ENCODE measurements at regions not wholly inside any gene's neighbourhood (a gene's known extent, or its start where the extent isn't known, plus 50 kb on each side); places are given as distances from the start of the nearest gene placed in this dataset.
"Not testable (repeated sequence)": the region's sequence is repeated elsewhere in the genome, so short reads cannot be mapped to it uniquely, and the experiment has no call there.

GRCh38 chr22:47921906-47922305, 1159.5 kb downstream of the TBC1D22A start:
- no peak for DNase-seq

- DNase-seq = no peak
Observed at GRCh38 chr22:47920380-47920959, 1158.0 kb downstream of the TBC1D22A start.

- no peak for DNase-seq
Observed at GRCh38 chr22:47919893-47920292, 1157.4 kb downstream of the TBC1D22A start.

- no peak for DNase-seq
Observed at GRCh38 chr22:47919001-47919441, 1156.6 kb downstream of the TBC1D22A start.

GRCh38 chr22:47918276-47918921, 1155.9 kb downstream of the TBC1D22A start:
- no peak for DNase-seq

- no peak for DNase-seq
Observed at GRCh38 chr22:47914481-47915097, 1152.1 kb downstream of the TBC1D22A start.

GRCh38 chr22:47902646-47903180, 1140.3 kb downstream of the TBC1D22A start:
- no peak for DNase-seq

GRCh38 chr22:47901911-47902310, 1139.5 kb downstream of the TBC1D22A start:
- no peak for DNase-seq

GRCh38 chr22:47899894-47900293, 1137.4 kb downstream of the TBC1D22A start:
- no peak for DNase-seq

GRCh38 chr22:47898946-47899345, 1136.5 kb downstream of the TBC1D22A start:
- no peak for DNase-seq

- no peak for DNase-seq
Observed at GRCh38 chr22:47891609-47892008, 1129.2 kb downstream of the TBC1D22A start.

GRCh38 chr22:47888817-47889216, 1126.4 kb downstream of the TBC1D22A start:
- DNase-seq = no peak

- no peak for DNase-seq
Observed at GRCh38 chr22:47884775-47885174, 1122.3 kb downstream of the TBC1D22A start.

GRCh38 chr22:47884200-47884599, 1121.8 kb downstream of the TBC1D22A start:
- DNase-seq = no peak

GRCh38 chr22:47883757-47884156, 1121.3 kb downstream of the TBC1D22A start:
- no peak for DNase-seq

GRCh38 chr22:47879346-47879745, 1116.9 kb downstream of the TBC1D22A start:
- no peak for DNase-seq

- no peak for DNase-seq
Observed at GRCh38 chr22:47878460-47878859, 1116.0 kb downstream of the TBC1D22A start.

GRCh38 chr22:47872761-47873535, 1110.5 kb downstream of the TBC1D22A start:
- DNase-seq = no peak

- DNase-seq = no peak
Observed at GRCh38 chr22:47865626-47866025, 1103.2 kb downstream of the TBC1D22A start.

- DNase-seq = no peak
Observed at GRCh38 chr22:47862394-47862793, 1099.9 kb downstream of the TBC1D22A start.

GRCh38 chr22:47860907-47861306, 1098.5 kb downstream of the TBC1D22A start:
- not testable (repeated sequence) for DNase-seq

GRCh38 chr22:47859881-47860525, 1097.6 kb downstream of the TBC1D22A start:
- DNase-seq = no peak

Data from dermis blood vessel endothelial cell (primary cell).